LNCAP (cell line): ENCODE measurements at regions not wholly inside any gene's neighbourhood (a gene's known extent, or its start where the extent isn't known, plus 50 kb on each side); places are given as distances from the start of the nearest gene placed in this dataset.

ENCODE experiments used
- CTCF ChIP-seq: fragments of 450-650 bp; IDR thresholded peaks from 2 replicates; pipeline ENCODE4 v1.5.1; 2017; ENCODE audit warnings: mild to moderate bottlenecking

GRCh38 chr12:124695861-124696260 is 128.4 kb upstream of the NCOR2 start:
- TF ChIP-seq CTCF: no peak

GRCh38 chr12:124694846-124695497 is 127.6 kb upstream of the NCOR2 start:
- TF ChIP-seq CTCF: no peak

GRCh38 chr12:124694250-124694649 is 126.8 kb upstream of the NCOR2 start:
- no peak for TF ChIP-seq CTCF

GRCh38 chr12:124693111-124693723 is 125.8 kb upstream of the NCOR2 start:
- TF ChIP-seq CTCF: no peak

GRCh38 chr12:124692443-124692842 is 125.0 kb upstream of the NCOR2 start:
- TF ChIP-seq CTCF: no peak

GRCh38 chr12:124691429-124691828 is 124.0 kb upstream of the NCOR2 start:
- TF ChIP-seq CTCF: no peak

GRCh38 chr12:124689631-124690030 is 122.2 kb upstream of the NCOR2 start:
- TF ChIP-seq CTCF: no peak
